ENCODE measurements at regions not wholly inside any gene's neighbourhood (a gene's known extent, or its start where the extent isn't known, plus 50 kb on each side); places are given as distances from the start of the nearest gene placed in this dataset.

- no peak overlapping the region for H3K27ac ChIP-seq (ENCODE audit: low read depth in 1 of 2, low read length in 2 of 2)
- ChIA-PET POLR2A (no interaction called here), CTCF (no interaction called here)
- intact Hi-C loops (cut with DNase I, micrococcal nuclease) = no loop called here
- TF ChIP-seq CTCF (IDR thresholded peaks at IDR 0.05) = no peak
- H3K4me3 ChIP-seq (ENCODE audit: low read length) = no peak overlapping the region
- no peaks in the 10 kb centered on the region for H3K9me3 ChIP-seq (ENCODE audit: control insufficient read depth in 1 of 2, insufficient read depth in 1 of 2, low read length in 2 of 2)
- H3K36me3 ChIP-seq (ENCODE audit: insufficient read depth, low read length) = no peaks in the 10 kb centered on the region
- H3K4me3 Mint-ChIP-seq = no peak overlapping the region
- no peak overlapping the region for H3K27ac Mint-ChIP-seq
- no peaks in the 10 kb centered on the region for H3K9me3 Mint-ChIP-seq
- no peaks in the 10 kb centered on the region for H3K4me1 Mint-ChIP-seq (ENCODE audit: low read depth)
- H3K36me3 Mint-ChIP-seq (ENCODE audit: low read depth) = no peaks in the 10 kb centered on the region
- H3K27me3 ChIP-seq (ENCODE audit: control insufficient read depth in 1 of 2, insufficient read depth in 2 of 2, low read length in 2 of 2) = no peaks in the 10 kb centered on the region
- H3K27me3 Mint-ChIP-seq = peaks cover 35% of the 10 kb centered on the region
- DNase-seq (no peak), ATAC-seq (ENCODE audit: poor library complexity) (no peak)
- no peaks in the 10 kb centered on the region for H3K4me1 ChIP-seq (ENCODE audit: insufficient read depth, low read length)
Observed at GRCh38 chr13:47008318-47008717, 111.5 kb upstream of the HTR2A start.

- intact Hi-C loops (cut with DNase I, micrococcal nuclease) = no loop called here
- Histone ChIP-seq H3K27me3 (ENCODE audit: control insufficient read depth in 1 of 2, insufficient read depth in 2 of 2, low read length in 2 of 2) (no peaks in the 10 kb centered on the region), H3K9me3 (ENCODE audit: control insufficient read depth in 1 of 2, insufficient read depth in 1 of 2, low read length in 2 of 2) (no peaks in the 10 kb centered on the region), H3K4me1 (ENCODE audit: insufficient read depth, low read length) (no peaks in the 10 kb centered on the region), H3K4me3 (ENCODE audit: low read length) (no peak overlapping the region), H3K27ac (ENCODE audit: low read depth in 1 of 2, low read length in 2 of 2) (no peak overlapping the region), H3K36me3 (ENCODE audit: insufficient read depth, low read length) (no peaks in the 10 kb centered on the region)
- H3K9me3 Mint-ChIP-seq = no peaks in the 10 kb centered on the region
- ChIA-PET POLR2A (no interaction called here), CTCF (no interaction called here)
- ATAC-seq (ENCODE audit: poor library complexity) (no peak), DNase-seq (no peak)
- H3K36me3 Mint-ChIP-seq (ENCODE audit: low read depth) = no peaks in the 10 kb centered on the region
- H3K4me1 Mint-ChIP-seq (ENCODE audit: low read depth) = no peaks in the 10 kb centered on the region
- H3K4me3 Mint-ChIP-seq = no peak overlapping the region
- no peak for TF ChIP-seq CTCF (IDR thresholded peaks at IDR 0.05)
- H3K27me3 Mint-ChIP-seq = peaks cover 52% of the 10 kb centered on the region
- H3K27ac Mint-ChIP-seq = no peak overlapping the region
Observed at GRCh38 chr13:47005756-47006414, 109.0 kb upstream of the HTR2A start.

GRCh38 chr13:47004540-47004939 lies 107.7 kb upstream of the HTR2A start:
- CTCF ChIA-PET = no interaction called here
- Histone ChIP-seq H3K36me3 (ENCODE audit: insufficient read depth, low read length) (no peaks in the 10 kb centered on the region), H3K27me3 (ENCODE audit: control insufficient read depth in 1 of 2, insufficient read depth in 2 of 2, low read length in 2 of 2) (no peaks in the 10 kb centered on the region), H3K4me3 (ENCODE audit: low read length) (no peak overlapping the region), H3K27ac (ENCODE audit: low read depth in 1 of 2, low read length in 2 of 2) (no peak overlapping the region), H3K9me3 (ENCODE audit: control insufficient read depth in 1 of 2, insufficient read depth in 1 of 2, low read length in 2 of 2) (no peaks in the 10 kb centered on the region), H3K4me1 (ENCODE audit: insufficient read depth, low read length) (no peaks in the 10 kb centered on the region)
- Mint-ChIP-seq H3K9me3 (no peaks in the 10 kb centered on the region), H3K36me3 (ENCODE audit: low read depth) (no peaks in the 10 kb centered on the region), H3K4me3 (no peak overlapping the region), H3K4me1 (ENCODE audit: low read depth) (no peaks in the 10 kb centered on the region), H3K27ac (no peak overlapping the region), H3K27me3 (peaks cover 53% of the 10 kb centered on the region)
- no peak for DNase-seq
- intact Hi-C loops (cut with DNase I, micrococcal nuclease) = no loop called here
- ATAC-seq (ENCODE audit: poor library complexity) = no peak
- POLR2A ChIA-PET = no interaction called here
- TF ChIP-seq CTCF (IDR thresholded peaks at IDR 0.05) = no peak
